Ureter (tissue), 1 donor: ENCODE measurements at regions not wholly inside any gene's neighbourhood (a gene's known extent, or its start where the extent isn't known, plus 50 kb on each side); places are given as distances from the start of the nearest gene placed in this dataset.
A peak's percentile ranks its signal among the peaks of the same experiment; 100 is the strongest.
"Not testable (repeated sequence)": the region's sequence is repeated elsewhere in the genome, so short reads cannot be mapped to it uniquely, and the experiment has no call there.

ENCODE experiments used
- DNase-seq: peaks from one replicate; pipeline ENCODE4 v3.0.0-alpha.2; 2020; ENCODE audit warnings: low spot score
- donor health status: DM: yes; HTN: yes; CAD: no.

DNA sequence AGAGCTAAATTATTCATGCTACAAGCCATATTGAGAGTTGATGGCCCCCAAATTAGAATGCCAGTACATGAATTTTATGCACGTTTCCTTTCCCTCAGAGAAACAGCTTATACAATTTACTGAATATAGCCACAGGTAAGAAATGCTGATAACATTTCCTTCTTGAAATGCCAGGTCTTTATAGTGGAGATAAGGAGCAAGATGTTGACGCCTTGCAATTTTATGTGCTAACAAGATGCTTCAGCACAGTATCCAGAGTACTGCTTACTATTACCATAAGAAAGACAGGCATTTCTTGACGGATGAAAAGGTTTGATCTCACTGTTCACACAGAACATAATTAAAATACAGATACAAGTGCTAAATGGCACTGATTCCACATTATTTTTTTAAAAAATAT lies 223.2 kb upstream of the CTSO start:
- no peak for DNase-seq

DNA sequence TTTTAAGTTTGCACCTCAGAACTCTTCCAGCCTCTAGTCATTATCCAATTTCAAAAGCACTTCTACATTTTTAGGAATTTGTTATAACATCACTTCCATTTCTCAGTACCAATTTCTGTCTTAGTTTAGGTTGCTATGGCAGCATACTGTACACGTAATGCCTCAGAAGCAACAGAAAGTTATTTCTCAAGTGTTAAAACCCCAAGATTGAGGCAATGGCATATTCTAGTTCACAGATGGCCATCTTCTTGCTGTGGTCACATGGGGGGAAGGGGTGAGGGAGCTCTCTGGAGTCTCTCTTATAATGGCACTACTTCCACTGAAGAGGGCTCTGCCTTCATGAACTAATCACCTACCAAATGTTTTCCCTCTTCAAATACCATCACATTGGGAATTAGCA lies 220.3 kb upstream of the CTSO start:
- DNase-seq = no peak

DNA sequence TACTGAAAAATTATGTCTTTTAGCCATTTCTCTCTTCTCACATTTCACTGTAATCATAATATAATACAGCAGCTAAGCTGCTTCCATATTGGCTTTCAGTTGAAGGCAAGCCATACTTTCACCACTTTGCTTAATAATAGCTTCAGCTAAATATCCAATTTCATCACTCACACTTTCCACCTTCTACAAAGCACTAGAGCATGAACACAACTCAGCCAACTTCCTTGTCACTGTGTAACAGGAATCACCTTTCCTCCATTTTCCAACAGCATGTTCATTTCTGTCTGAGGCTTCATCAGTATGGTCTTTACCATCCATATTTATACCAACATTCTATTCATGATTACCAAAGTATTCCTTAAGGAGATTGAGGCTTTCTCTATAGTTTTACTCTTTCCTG lies 219.8 kb upstream of the CTSO start:
- DNase-seq = no peak

DNA sequence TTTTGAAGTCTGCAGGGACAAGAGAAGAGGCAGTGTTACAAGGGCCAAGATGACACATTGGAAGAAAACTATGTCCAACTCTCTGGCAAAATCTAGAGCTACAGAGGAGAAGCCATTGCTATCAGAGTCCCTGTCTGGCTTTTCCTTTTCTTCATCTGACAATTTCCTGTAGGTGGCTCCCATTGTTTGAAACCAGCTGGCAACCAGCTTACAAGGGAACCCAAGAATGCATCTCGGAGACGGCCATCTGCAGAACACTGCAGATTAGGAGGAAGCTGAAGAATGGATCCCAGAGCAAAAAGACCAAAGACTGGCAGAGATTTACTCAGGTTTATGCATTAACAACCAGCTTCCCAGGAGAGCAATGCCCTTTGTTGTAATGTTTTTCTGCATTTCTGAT lies 216.2 kb upstream of the CTSO start:
- DNase-seq = no peak

DNA sequence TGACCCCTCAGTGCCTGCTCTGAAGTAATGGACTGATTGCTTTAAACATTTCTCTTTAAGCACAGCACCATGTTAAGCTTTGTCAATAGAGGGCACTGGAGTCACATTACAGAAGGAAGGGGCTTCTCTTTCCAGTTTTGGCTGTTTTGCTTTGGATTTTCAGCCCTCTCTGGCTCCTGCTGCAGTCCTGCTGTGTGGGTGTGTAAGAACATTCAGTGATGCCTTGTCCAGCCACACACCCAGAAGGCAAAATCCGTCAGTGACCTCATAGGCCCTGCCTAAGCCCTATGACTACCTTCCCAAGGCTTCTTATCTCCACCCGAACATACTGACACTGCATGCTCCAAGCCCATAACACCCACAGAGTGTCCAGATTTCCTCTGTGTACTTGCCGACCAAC lies 215.3 kb upstream of the CTSO start:
- DNase-seq = peak; percentile 43

DNA sequence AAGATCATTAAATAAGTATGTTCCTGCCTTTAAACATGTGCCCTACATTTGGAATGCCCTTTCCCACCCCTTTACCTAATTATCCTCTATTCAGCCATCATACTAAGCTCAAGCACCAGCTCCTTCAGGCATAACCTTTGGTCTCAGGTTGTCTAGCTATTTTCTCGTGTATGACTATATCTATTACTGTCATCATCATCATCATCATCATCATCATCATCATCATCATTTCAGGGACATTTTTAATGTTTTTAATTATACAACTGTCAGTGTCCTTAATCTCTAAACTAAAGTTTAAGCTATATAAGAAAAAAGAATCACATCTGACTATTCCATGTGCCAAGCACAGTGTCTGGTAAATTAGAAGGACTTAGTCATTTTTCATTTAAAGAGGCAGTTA lies 214.6 kb upstream of the CTSO start:
- no peak for DNase-seq

DNA sequence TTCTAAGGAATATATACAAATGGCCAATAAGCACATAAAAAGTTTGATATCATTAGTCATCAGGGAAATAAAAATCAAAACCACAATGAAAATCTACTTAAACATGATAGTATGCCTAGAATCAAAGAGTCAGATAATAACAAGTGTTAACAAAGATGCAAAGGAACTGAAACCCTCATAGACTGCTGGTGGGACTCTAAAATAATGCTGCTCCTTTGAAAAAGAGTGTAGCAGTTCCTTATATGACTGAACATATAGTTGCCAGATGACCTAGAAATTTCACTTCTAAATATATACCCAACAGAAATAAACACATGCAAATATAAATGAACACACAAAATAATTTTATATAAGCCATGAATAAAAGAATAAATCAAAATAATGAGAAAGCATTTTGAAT lies 205.1 kb upstream of the CTSO start:
- no peak for DNase-seq

GRCh38 chr4:156154978-156155377 lies 201.3 kb upstream of the CTSO start:
- DNase-seq = no peak

- DNase-seq = no peak
Measured at GRCh38 chr4:156146571-156146970, 192.9 kb upstream of the CTSO start.

DNA sequence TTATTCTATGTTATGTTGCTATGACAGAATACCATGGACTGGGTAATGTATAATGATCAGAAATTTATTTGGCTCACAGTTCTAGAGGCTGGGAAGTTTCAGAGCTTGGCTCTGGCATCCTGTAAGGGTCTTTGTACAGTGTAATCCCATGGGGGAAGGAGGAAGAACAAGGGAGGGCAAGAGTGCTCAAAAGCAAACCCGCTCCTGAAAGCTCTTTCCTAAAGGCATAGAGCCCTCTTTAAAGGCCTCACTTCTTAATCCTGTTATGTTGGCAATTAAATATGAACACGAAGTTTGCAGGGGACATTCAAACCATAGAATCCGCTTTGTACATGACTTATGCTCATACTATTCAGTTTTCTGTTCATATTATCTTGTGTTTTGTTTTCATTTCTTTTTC lies 191.3 kb upstream of the CTSO start:
- DNase-seq = no peak

GRCh38 chr4:156138781-156139280 lies 185.2 kb upstream of the CTSO start:
- no peak for DNase-seq

GRCh38 chr4:156137679-156138473 lies 184.2 kb upstream of the CTSO start:
- DNase-seq = no peak

GRCh38 chr4:156132196-156132595 lies 178.5 kb upstream of the CTSO start:
- DNase-seq = no peak

DNA sequence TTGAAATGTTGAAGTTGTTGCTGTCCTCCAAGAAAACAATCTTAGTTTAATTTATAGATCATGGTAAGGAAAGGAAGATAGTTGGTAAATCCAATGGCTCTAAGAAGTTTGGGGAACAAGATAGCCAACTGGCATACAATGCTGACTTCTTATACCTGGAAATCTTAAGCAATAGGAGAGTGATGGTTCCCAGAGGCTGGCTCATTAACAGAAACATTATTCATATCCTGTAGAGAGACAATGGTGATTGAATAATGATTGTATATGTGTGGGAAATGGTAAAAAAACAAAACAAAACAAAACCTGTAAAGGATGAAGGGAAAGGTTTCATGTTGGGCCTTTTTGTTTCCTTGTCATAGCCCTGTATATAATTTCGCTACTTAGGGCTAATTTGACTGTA lies 174.9 kb upstream of the CTSO start:
- no peak for DNase-seq

DNA sequence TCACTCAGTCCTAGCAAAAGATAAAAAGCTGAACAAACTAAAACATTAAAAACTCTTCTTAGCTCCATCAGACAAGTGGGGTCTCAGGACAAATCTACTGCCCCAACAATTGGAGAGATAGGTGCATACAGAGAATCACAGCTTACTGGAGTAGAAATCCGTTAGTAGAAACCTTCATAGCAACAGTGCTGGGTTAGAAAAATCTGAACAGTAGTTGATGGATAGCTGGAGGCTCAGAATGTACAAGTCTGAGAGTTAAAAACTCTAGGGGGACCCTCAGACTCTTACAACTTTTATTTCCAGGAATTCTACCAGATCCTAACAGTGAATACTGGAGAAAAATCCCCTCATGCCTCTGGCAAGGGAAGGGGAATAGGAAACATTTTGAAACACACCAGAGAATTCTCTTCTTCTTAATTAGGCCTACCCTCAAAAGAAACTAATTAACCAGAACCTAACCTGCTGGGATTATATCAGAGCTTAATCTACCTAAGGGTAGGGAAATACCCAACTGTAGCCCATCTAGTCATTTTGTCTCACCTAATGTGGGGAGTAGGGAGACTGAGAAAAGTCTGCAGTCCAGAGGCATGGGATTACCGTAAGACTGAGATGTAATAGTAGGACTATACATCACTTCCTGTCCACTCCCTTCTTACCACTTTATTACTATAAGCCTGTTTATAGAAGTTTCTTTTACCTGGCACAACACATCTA lies 165.0 kb upstream of the CTSO start:
- DNase-seq = no peak

- no peak for DNase-seq
Measured at GRCh38 chr4:156117743-156118142, 164.1 kb upstream of the CTSO start.

DNA sequence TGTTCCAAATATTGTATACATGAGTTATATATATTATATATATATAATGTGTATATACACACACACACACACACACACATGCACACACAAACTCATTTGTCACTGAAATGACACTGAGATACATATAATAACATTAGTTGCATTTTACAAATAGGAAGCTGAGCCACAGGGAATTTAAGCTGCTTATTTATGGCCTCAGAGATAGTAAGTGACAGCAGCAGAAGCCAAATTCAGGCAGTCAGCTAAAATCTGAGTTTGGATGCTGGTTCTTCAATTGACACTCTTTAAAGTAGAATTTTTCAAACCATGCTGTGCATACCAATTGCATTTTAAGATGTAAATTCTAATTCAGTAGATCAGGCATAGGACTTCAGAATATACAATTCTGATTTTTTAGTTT lies 163.3 kb upstream of the CTSO start:
- no peak for DNase-seq

GRCh38 chr4:156113138-156113765 lies 159.6 kb upstream of the CTSO start:
- DNase-seq = no peak

- DNase-seq = no peak
Measured at GRCh38 chr4:156111686-156112085, 158.0 kb upstream of the CTSO start.

DNA sequence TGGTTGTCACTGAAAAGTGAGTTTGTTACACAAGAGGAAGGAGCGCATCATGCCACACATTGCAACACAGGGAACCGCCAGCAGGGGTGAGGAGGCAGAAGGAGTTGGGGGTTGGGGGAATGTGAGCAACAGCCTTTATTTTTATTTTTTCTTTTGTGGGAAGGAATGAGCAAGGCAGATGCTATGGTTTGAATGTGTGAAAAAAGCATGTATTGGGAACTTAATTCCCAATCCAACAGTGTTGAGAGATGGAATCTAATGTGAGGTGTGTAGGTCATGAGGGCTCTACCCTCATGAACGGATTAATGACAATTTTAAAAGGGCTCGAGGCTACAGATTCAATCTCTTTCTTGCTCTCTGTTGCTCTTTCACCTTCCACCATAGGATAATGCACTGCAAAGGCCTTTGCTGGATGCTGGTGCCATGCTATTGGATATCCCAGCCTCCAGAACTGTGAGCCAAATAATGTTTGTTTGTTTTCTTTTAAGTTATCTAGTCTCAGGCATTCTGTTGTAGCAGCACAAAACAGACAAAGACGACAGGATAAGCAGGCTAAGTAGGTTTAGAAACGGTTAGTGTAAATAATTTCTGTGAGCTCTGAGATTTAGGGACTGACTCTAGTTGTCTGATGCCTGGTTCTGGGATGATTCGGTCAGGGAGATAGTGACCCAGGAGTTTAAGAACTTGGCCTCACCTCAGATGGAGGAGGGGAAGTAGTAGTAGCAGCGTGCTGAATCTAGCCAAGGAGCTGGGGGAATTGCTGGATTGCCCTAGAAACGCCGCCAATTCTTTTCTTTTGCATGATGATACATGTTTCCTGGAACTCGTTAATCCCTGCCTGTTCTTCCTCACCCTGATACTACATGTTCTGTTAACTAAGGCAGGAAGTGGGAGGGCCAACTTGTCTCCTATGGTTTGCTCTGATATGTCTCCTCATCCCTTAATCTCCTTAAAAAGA lies 156.6 kb upstream of the CTSO start:
- DNase-seq = no peak

- not testable (repeated sequence) for DNase-seq
Measured at GRCh38 chr4:156109087-156109486, 155.4 kb upstream of the CTSO start.

DNA sequence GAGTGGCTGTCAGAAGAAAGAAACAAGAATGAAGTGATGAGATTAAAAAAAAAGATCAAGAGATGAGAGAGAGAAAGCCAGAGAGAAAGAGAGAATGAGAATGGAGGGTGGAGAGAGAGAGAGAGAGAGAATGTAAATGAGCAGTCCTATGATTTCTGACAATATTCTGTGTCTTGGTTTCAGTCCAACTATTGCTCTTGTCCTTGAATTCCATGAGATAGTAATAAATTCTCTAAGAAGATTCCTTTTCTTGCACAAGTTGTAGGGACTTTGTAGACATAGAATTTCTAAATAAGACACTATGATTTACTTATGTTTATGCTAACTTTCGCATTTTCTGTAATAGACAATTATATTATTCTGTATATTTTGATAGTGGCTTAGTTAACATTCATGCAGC lies 149.6 kb upstream of the CTSO start:
- no peak for DNase-seq
